HG03039 (cell line): ENCODE measurements at regions not wholly inside any gene's neighbourhood (a gene's known extent, or its start where the extent isn't known, plus 50 kb on each side); places are given as distances from the start of the nearest gene placed in this dataset.

Source experiments
- ATAC-seq: cut with Tn5 transposase; IDR thresholded peaks from one replicate; pipeline ENCODE4 v1.9.1; 2021; ENCODE audit warnings: mild to moderate bottlenecking, moderate library complexity; ENCODE audit not compliant: unreplicated experiment

DNA sequence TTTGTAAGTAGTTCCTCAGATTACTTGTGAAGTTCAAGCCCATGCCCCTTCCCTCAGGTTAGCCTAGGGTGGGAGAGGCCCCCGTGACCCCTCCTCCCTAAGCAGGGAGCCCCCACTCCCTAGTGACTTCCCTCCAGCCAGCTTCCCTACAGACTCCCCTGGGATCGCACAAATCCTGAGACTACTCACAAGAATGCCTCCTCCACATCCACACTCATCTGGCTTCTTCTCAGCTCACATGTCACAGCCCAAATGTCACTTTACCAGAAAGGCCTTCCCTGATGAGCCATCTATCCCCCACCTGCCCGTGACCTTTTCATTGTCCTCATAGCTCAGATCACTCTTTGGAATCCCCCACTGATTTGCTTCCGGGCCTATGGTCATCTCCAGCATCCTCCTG, 96.7 kb upstream of the ARAP3 start:
- no peak for ATAC-seq

DNA sequence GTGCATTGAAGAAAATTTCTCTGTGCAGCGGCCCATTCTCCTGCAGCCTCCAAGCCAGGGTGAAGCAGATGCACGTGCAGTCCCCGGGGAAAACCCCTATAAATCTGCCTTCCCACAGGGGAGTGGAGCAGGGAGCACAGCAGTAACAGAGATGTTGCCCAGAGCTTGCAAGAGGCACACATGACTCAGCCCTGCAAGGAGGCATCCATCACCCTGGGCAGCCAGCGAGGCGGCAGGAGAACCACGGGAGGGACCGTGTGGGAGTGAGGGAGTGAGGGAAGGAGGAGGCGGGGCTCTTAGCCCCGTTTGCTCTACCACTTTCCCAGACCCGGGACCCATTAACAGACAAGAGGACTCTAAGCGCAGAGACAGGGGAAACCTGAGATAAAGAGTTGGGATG, 96.2 kb upstream of the ARAP3 start:
- no peak for ATAC-seq

- no peak for ATAC-seq
Observed at GRCh38 chr5:141777711-141778110, 95.7 kb upstream of the ARAP3 start.

- ATAC-seq, result no peak
Observed at GRCh38 chr5:141777130-141777529, 95.1 kb upstream of the ARAP3 start.

DNA sequence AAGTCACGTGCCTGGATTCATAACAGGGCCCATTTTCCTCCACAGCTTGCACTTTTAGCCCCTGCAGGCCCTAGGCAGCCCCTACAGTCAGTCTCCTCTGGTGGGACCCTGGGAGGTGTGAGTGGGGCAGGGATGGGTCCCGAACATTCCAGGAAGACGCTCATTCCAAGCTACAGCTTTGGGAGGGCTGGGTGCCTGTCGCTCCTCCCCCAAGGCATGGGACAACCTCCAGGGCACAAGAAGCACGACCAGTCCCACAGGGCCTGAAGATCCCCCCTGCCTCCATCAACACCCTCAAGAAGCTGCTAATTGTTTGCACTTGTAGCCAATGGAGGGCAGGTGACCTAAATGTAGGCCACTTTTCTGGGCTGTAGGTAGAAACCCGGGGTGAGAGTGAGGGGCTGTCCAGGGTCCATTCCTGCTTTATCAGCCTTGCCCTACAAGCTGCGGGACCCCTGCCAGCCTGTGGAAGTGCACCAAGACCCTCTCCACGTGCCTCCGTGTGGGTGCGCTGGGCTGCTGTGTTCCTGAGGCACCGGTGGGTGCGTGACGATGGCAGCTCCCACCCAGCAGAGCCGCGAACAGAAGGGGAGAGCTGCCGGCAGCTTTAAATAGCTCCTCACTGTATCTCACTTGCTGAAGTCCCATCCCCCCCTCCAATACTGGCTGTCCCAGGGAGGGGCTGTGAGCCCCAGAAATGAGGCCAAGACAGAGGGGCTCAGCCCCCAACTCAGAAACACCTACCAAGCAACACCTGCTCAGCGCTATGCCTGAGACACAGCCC, 91.9 kb upstream of the ARAP3 start:
- ATAC-seq, result no peak

DNA sequence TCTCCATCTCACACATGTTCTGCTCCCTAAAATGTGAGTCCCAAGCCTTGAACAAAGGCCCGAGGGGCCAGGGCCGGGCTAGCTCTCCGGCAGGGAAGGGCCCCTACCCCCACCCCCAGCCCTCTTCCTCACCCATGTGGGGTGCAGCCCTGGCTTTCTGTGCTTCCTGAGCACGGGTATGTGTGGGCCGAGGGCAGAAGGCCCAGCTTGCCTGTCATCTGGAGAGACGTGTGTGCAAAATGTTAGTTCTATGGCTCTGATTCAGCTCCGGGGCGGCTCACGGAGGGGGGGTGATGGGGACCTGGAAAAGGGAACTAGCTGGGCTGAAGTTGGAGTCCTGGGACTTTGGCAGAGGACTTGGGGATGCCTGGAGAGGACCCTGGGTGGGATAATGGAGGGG, 90.3 kb upstream of the ARAP3 start:
- ATAC-seq, result no peak

GRCh38 chr5:141771562-141771961, 89.5 kb upstream of the ARAP3 start:
- no peak for ATAC-seq

DNA sequence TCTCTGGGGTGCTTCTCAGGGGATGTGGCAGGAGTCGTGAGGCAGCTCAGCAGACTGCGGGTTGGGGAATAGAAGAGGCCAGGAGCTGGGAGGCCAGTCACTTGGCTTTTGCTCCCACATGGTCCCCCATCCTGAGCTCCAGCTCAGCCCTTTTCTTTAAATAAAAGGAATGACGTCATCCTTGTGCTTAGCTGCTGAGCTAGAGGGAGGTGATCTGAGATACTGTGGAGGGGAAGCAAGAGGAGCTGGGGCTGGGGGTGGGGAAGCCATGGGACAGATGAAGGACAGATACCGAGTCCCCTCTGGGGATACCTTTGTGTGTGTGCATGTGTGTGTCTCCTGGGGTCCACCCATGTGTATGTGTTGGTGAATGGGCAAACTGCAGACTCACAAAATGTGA, 89.0 kb upstream of the ARAP3 start:
- no peak for ATAC-seq

- no peak for ATAC-seq
Observed at GRCh38 chr5:141769671-141770070, 87.6 kb upstream of the ARAP3 start.

GRCh38 chr5:141767671-141768070, 85.6 kb upstream of the ARAP3 start:
- no peak for ATAC-seq

DNA sequence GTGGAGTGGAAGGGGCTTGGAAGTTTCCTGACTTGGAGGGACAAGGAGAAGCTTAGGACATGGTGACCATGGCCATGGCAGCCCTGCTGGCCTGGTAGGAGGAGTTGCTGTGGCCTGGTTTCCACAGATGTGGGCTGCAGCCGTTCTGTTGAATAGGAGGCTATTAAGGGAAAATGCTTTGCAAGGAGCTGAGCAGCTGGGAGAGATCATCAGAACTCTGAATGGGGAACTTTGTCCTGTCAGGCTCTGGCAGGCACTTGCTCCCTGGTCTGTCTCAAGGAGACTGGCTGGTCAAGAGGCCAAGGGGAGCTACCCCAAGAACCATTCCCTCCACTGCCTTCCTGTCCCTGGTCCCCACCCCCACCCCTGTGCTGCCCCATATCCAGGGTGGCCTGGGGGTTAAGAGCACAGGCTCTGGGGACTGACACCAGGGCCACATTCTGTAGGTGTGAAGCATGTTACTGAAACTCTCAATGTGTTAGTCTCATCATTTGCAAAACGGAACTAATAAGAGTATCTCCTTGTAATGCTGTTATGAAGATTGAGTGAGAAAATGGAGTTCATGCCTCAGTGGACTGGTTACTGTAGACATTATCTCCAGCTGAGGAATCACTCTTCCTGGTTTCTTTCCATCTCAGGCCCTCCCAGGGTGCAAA, 84.0 kb upstream of the ARAP3 start:
- ATAC-seq, result no peak

- ATAC-seq, result no peak
Observed at GRCh38 chr5:141763541-141763940, 81.5 kb upstream of the ARAP3 start.

GRCh38 chr5:141762790-141763368, 80.8 kb upstream of the ARAP3 start:
- ATAC-seq, result peak; percentile 58

- ATAC-seq, result no peak
Observed at GRCh38 chr5:141762316-141762715, 80.3 kb upstream of the ARAP3 start.

DNA sequence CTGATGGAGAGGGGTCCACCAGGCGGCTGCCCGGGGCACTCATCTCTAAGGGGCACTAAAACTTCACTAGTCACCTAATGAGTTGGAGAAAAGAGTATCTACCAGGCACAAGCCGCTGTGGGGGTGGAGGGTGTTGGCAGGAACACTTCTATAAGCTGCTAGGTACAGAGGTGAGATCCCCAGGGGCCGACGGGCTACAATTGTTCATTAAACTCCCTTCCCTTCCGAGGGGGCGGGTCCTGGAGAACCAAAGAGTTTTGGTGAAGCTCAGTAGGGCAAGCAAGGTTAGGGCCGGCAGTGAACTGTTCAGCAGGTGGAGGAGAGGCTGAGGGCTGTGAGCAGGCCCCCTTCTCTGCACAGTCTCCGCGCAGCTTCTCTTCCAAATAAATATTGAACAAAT, 78.7 kb upstream of the ARAP3 start:
- no peak for ATAC-seq

GRCh38 chr5:141760193-141760592, 78.2 kb upstream of the ARAP3 start:
- ATAC-seq, result no peak

DNA sequence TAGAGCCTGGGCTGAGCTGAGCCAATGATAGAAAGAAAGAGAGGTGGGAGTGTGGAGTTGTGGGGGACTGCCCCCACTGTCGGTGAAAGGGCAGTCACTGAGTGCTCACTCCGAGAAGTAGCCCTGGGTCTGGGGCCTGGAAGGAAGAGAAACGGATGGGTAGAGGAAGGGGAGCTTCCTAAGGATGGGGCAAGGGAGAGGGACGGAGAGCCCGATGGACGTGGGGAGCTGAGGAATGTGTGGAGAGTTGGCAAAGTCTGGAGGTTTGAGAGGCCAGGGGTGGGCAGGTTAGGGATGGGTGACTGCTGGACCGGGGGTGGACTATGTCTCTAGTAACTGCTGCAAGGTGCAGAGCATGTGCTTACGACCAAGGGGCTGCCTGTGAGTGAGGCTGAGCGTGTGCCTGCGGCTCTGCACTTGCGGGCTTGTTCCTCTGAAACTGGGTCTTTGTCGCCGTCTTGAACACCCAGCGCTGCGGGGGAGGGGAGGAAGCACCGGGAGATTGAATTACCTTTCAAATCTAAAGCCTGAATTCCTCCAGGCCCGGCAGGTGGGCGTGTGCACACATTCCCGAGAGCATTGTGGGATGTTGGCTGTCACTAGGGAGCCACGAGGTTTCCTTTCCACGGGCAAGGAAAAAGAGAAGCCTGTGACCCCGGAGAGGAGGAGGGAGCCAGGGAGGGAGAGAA, 76.4 kb upstream of the ARAP3 start:
- ATAC-seq, result no peak

DNA sequence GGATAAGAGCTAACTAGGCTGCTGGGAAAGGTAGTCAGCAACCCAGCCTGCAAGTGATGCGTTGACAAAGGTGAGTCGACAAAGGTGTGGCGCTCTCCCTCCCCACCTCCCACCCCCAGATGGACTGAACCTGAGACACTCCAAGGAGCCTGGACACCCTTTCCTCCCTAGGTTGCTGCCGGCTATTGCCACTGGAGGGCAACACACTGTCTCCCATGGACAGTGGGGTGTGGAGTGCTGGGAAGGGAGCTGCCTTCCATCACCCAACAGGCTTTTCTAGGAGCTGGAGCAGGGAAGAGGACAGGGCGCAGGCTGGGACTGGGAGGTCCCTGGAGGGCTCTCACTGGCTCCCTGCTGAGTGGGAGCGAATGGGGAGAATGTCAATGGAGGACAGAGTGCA, 75.4 kb upstream of the ARAP3 start:
- ATAC-seq, result no peak

GRCh38 chr5:141756196-141756595, 74.2 kb upstream of the ARAP3 start:
- ATAC-seq, result no peak

- no peak for ATAC-seq
Observed at GRCh38 chr5:141753971-141754713, 72.1 kb upstream of the ARAP3 start.
